ENCODE measurements at regions not wholly inside any gene's neighbourhood (a gene's known extent, or its start where the extent isn't known, plus 50 kb on each side); places are given as distances from the start of the nearest gene placed in this dataset.

DNA sequence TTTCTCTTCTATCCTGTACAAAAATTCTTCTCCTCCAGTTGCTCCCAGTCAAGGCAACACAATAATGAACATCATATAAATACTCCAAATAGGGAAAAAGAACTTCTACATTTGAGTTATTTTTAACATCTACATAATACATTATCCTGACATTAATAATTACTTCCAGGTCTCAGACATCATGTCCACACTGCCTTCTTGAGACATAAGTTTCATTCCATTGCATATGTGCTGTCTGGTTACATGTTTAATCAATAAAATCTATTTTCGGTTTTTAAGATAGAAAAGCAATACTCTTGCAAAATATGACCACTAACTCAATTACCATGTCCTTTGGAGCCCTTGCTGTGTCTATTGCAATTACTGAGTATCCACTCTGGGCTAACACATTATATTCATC lies 881.9 kb downstream of the GALC start:
- no peak overlapping the region for H3K4me3 ChIP-seq (ENCODE audit: low read depth in 2 of 2, low read length in 2 of 2)
- no peak for DNase-seq (ENCODE audit: low read depth, low spot score)
- ChIA-PET POLR2A (no interaction called here), CTCF (no interaction called here)
- no peak for ATAC-seq
- H3K36me3 ChIP-seq (ENCODE audit: control insufficient read depth, insufficient read depth, low read length): no peaks in the 10 kb centered on the region
- no peak for TF ChIP-seq TCF7L2 (IDR thresholded peaks at IDR 0.05; ENCODE audit: low read depth, low read length)
- H3K27me3 ChIP-seq (ENCODE audit: control insufficient read depth, insufficient read depth, low read length): no peaks in the 10 kb centered on the region
- no peaks in the 10 kb centered on the region for H3K4me1 ChIP-seq (ENCODE audit: control insufficient read depth, insufficient read depth, low read length)
- H3K9me3 ChIP-seq (ENCODE audit: control insufficient read depth, insufficient read depth, low read depth, low read length): no peaks in the 10 kb centered on the region
- H3K27ac ChIP-seq (ENCODE audit: low read length): no peak overlapping the region
- in situ Hi-C loops (cut with HindIII; ENCODE audit: low pct_unique_long_range_greater_than_20kb, low sequenced_read_pairs) (no loop called here), intact Hi-C loops (cut with micrococcal nuclease; ENCODE audit: unreplicated experiment) (no loop called here)
- no TSS peak for BruUV-seq (replicated peaks)

DNA sequence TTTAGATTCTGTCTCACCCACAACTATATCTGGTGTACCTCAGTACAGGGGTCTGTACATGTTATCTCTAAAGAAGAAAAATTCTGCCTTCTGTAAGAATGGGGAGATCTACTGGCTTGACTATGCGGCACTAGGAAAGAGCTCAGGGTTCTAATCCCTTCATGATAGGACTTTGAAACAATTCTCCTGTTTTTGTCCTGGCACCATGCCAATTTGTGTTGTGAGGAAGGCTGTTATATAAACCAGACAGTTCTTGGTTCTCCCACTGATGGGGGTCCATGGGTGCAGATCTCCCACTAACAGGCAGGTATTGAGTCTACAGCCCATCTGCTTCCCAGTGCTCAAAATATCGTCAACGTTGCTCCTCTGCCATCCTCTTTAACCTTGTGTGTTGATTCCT lies 883.7 kb downstream of the GALC start:
- intact Hi-C loops (cut with micrococcal nuclease; ENCODE audit: unreplicated experiment): no loop called here
- in situ Hi-C loops (cut with HindIII; ENCODE audit: low pct_unique_long_range_greater_than_20kb, low sequenced_read_pairs): no loop called here

DNA sequence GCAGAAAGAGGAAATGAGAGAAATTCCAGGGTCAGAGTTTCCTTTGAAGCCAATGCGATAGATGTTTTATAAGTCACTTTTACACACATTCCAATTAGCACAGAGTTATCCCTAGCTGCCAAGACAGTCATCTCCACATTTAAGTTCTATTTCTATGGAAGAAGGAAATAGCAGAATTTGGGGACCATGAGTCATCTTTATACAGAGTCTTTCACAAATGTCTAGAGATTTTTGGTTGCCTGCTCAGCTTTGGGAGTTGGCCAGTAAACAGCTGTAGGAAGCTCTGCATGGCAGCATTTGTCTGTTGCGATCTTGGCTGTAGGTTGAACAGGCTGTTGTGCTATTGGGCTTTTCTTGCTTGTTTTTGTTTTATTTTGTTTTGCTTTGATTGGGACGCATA lies 884.3 kb downstream of the GALC start:
- H3K4me1 ChIP-seq (ENCODE audit: control insufficient read depth, insufficient read depth, low read length): no peaks in the 10 kb centered on the region
- in situ Hi-C loops (cut with HindIII; ENCODE audit: low pct_unique_long_range_greater_than_20kb, low sequenced_read_pairs) (no loop called here), intact Hi-C loops (cut with micrococcal nuclease; ENCODE audit: unreplicated experiment) (no loop called here)
- H3K36me3 ChIP-seq (ENCODE audit: control insufficient read depth, insufficient read depth, low read length): no peaks in the 10 kb centered on the region
- H3K27ac ChIP-seq (ENCODE audit: low read length): no peak overlapping the region
- H3K4me3 ChIP-seq (ENCODE audit: low read depth in 2 of 2, low read length in 2 of 2): no peak overlapping the region
- CTCF ChIA-PET: no interaction called here
- TF ChIP-seq TCF7L2 (IDR thresholded peaks at IDR 0.05; ENCODE audit: low read depth, low read length) (no peak), POLR2AphosphoS5 (IDR thresholded peaks at IDR 0.05; ENCODE audit: low read depth, low read length) (no peak), SIN3A (IDR thresholded peaks at IDR 0.05; ENCODE audit: borderline replicate concordance, insufficient read depth, low read depth, low read length) (no peak)
- TF ChIP-seq, protein P1, sequence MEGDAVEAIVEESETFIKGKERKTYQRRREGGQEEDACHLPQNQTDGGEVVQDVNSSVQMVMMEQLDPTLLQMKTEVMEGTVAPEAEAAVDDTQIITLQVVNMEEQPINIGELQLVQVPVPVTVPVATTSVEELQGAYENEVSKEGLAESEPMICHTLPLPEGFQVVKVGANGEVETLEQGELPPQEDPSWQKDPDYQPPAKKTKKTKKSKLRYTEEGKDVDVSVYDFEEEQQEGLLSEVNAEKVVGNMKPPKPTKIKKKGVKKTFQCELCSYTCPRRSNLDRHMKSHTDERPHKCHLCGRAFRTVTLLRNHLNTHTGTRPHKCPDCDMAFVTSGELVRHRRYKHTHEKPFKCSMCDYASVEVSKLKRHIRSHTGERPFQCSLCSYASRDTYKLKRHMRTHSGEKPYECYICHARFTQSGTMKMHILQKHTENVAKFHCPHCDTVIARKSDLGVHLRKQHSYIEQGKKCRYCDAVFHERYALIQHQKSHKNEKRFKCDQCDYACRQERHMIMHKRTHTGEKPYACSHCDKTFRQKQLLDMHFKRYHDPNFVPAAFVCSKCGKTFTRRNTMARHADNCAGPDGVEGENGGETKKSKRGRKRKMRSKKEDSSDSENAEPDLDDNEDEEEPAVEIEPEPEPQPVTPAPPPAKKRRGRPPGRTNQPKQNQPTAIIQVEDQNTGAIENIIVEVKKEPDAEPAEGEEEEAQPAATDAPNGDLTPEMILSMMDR (IDR thresholded peaks at IDR 0.05): no peak
- TF ChIP-seq, protein P2, sequence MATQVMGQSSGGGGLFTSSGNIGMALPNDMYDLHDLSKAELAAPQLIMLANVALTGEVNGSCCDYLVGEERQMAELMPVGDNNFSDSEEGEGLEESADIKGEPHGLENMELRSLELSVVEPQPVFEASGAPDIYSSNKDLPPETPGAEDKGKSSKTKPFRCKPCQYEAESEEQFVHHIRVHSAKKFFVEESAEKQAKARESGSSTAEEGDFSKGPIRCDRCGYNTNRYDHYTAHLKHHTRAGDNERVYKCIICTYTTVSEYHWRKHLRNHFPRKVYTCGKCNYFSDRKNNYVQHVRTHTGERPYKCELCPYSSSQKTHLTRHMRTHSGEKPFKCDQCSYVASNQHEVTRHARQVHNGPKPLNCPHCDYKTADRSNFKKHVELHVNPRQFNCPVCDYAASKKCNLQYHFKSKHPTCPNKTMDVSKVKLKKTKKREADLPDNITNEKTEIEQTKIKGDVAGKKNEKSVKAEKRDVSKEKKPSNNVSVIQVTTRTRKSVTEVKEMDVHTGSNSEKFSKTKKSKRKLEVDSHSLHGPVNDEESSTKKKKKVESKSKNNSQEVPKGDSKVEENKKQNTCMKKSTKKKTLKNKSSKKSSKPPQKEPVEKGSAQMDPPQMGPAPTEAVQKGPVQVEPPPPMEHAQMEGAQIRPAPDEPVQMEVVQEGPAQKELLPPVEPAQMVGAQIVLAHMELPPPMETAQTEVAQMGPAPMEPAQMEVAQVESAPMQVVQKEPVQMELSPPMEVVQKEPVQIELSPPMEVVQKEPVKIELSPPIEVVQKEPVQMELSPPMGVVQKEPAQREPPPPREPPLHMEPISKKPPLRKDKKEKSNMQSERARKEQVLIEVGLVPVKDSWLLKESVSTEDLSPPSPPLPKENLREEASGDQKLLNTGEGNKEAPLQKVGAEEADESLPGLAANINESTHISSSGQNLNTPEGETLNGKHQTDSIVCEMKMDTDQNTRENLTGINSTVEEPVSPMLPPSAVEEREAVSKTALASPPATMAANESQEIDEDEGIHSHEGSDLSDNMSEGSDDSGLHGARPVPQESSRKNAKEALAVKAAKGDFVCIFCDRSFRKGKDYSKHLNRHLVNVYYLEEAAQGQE (IDR thresholded peaks at IDR 0.05; ENCODE audit: insufficient read depth in 1 of 2, low read depth in 2 of 2, low read length in 1 of 2): no peak
- H3K27me3 ChIP-seq (ENCODE audit: control insufficient read depth, insufficient read depth, low read length): no peaks in the 10 kb centered on the region
- no peaks in the 10 kb centered on the region for H3K9me3 ChIP-seq (ENCODE audit: control insufficient read depth, insufficient read depth, low read depth, low read length)
- ATAC-seq (no peak), DNase-seq (ENCODE audit: low read depth, low spot score) (no peak)
- POLR2A ChIA-PET: no interaction called here
- no TSS peak for BruUV-seq (replicated peaks)

More for the DNA sequence above, 883.7 kb downstream of the GALC start:
- POLR2A ChIA-PET: no interaction called here
- ATAC-seq (no peak), DNase-seq (ENCODE audit: low read depth, low spot score) (no peak)
- Histone ChIP-seq H3K9me3 (ENCODE audit: control insufficient read depth, insufficient read depth, low read depth, low read length) (no peaks in the 10 kb centered on the region), H3K4me3 (ENCODE audit: low read depth in 2 of 2, low read length in 2 of 2) (no peak overlapping the region), H3K27ac (ENCODE audit: low read length) (no peak overlapping the region), H3K4me1 (ENCODE audit: control insufficient read depth, insufficient read depth, low read length) (no peaks in the 10 kb centered on the region), H3K36me3 (ENCODE audit: control insufficient read depth, insufficient read depth, low read length) (no peaks in the 10 kb centered on the region), H3K27me3 (ENCODE audit: control insufficient read depth, insufficient read depth, low read length) (no peaks in the 10 kb centered on the region)
- TF ChIP-seq SIN3A (IDR thresholded peaks at IDR 0.05; ENCODE audit: borderline replicate concordance, insufficient read depth, low read depth, low read length) (no peak), POLR2AphosphoS5 (IDR thresholded peaks at IDR 0.05; ENCODE audit: low read depth, low read length) (no peak), TCF7L2 (IDR thresholded peaks at IDR 0.05; ENCODE audit: low read depth, low read length) (no peak)
- TF ChIP-seq, protein P1 (IDR thresholded peaks at IDR 0.05): no peak
- TF ChIP-seq, protein P2 (IDR thresholded peaks at IDR 0.05; ENCODE audit: insufficient read depth in 1 of 2, low read depth in 2 of 2, low read length in 1 of 2): no peak
- no TSS peak for BruUV-seq (replicated peaks)
- CTCF ChIA-PET: no interaction called here

Data from Panc1 (cell line).